ENCODE measurements at regions not wholly inside any gene's neighbourhood (a gene's known extent, or its start where the extent isn't known, plus 50 kb on each side); places are given as distances from the start of the nearest gene placed in this dataset.

- no peak overlapping the region for H3K27ac Mint-ChIP-seq
Measured at GRCh38 chr12:33277376-33277775, 162.2 kb downstream of the SYT10 start.

DNA sequence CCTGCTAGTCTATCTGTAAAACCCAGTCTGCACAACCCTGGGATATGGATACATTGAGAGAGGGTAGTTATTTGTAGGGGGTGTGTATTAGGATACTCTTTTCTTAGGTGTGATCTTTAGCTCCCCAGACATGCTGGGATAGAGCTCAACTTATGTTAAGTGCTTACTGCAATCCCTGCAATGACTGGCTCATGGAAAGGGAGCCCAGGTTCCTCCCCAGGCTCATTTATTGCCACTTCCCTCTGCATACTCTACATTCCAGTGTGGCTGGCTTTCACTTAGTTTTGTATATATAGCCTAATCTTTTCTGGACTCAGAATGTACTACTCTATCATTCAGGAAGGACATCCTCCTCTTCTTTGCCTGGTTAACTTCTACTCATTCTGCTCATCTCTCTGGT, 172.0 kb downstream of the SYT10 start:
- Mint-ChIP-seq H3K4me3 (ENCODE audit: low read depth) (no peak overlapping the region), H3K4me1 (ENCODE audit: low read depth) (peaks cover 3% of the 10 kb centered on the region), H3K36me3 (ENCODE audit: insufficient read depth) (no peaks in the 10 kb centered on the region), H3K27ac (no peak overlapping the region), H3K9me3 (ENCODE audit: low read depth) (no peaks in the 10 kb centered on the region), H3K27me3 (no peaks in the 10 kb centered on the region)
- TF ChIP-seq, protein P1, sequence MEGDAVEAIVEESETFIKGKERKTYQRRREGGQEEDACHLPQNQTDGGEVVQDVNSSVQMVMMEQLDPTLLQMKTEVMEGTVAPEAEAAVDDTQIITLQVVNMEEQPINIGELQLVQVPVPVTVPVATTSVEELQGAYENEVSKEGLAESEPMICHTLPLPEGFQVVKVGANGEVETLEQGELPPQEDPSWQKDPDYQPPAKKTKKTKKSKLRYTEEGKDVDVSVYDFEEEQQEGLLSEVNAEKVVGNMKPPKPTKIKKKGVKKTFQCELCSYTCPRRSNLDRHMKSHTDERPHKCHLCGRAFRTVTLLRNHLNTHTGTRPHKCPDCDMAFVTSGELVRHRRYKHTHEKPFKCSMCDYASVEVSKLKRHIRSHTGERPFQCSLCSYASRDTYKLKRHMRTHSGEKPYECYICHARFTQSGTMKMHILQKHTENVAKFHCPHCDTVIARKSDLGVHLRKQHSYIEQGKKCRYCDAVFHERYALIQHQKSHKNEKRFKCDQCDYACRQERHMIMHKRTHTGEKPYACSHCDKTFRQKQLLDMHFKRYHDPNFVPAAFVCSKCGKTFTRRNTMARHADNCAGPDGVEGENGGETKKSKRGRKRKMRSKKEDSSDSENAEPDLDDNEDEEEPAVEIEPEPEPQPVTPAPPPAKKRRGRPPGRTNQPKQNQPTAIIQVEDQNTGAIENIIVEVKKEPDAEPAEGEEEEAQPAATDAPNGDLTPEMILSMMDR (IDR thresholded peaks at IDR 0.05; ENCODE audit: unreplicated experiment) = no peak
- no peak for DNase-seq (ENCODE audit: low spot score, unreplicated experiment)

More at GRCh38 chr12:33277376-33277775, 162.2 kb downstream of the SYT10 start:
- Mint-ChIP-seq H3K9me3 (ENCODE audit: low read depth) (peaks cover 44% of the 10 kb centered on the region), H3K4me1 (ENCODE audit: low read depth) (no peaks in the 10 kb centered on the region), H3K36me3 (ENCODE audit: insufficient read depth) (no peaks in the 10 kb centered on the region), H3K4me3 (ENCODE audit: low read depth) (no peak overlapping the region), H3K27me3 (no peaks in the 10 kb centered on the region)
- TF ChIP-seq, protein P1 (IDR thresholded peaks at IDR 0.05; ENCODE audit: unreplicated experiment) = no peak
- no peak for DNase-seq (ENCODE audit: low spot score, unreplicated experiment)

- H3K9me3 Mint-ChIP-seq (ENCODE audit: low read depth) = no peaks in the 10 kb centered on the region
- peaks cover 4% of the 10 kb centered on the region for H3K4me1 Mint-ChIP-seq (ENCODE audit: low read depth)
- no peak for DNase-seq (ENCODE audit: low spot score, unreplicated experiment)
Measured at GRCh38 chr12:33265900-33266299, 173.7 kb downstream of the SYT10 start.

GRCh38 chr12:33265033-33265731, 174.4 kb downstream of the SYT10 start:
- H3K27ac Mint-ChIP-seq = no peak overlapping the region
- H3K4me1 Mint-ChIP-seq (ENCODE audit: low read depth) = peaks cover 4% of the 10 kb centered on the region
- TF ChIP-seq, protein P1 (IDR thresholded peaks at IDR 0.05; ENCODE audit: unreplicated experiment) = no peak
- no peak overlapping the region for H3K4me3 Mint-ChIP-seq (ENCODE audit: low read depth)
- no peak for DNase-seq (ENCODE audit: low spot score, unreplicated experiment)
- H3K36me3 Mint-ChIP-seq (ENCODE audit: insufficient read depth) = no peaks in the 10 kb centered on the region
- H3K27me3 Mint-ChIP-seq = no peaks in the 10 kb centered on the region
- H3K9me3 Mint-ChIP-seq (ENCODE audit: low read depth) = no peaks in the 10 kb centered on the region

More at GRCh38 chr12:33265900-33266299, 173.7 kb downstream of the SYT10 start:
- Mint-ChIP-seq H3K27ac (no peak overlapping the region), H3K27me3 (no peaks in the 10 kb centered on the region), H3K36me3 (ENCODE audit: insufficient read depth) (no peaks in the 10 kb centered on the region), H3K4me3 (ENCODE audit: low read depth) (no peak overlapping the region)
- TF ChIP-seq, protein P1 (IDR thresholded peaks at IDR 0.05; ENCODE audit: unreplicated experiment) = no peak

- no peaks in the 10 kb centered on the region for H3K27me3 Mint-ChIP-seq
- TF ChIP-seq, protein P1 (IDR thresholded peaks at IDR 0.05; ENCODE audit: unreplicated experiment) = no peak
- H3K4me1 Mint-ChIP-seq (ENCODE audit: low read depth) = no peaks in the 10 kb centered on the region
- no peaks in the 10 kb centered on the region for H3K36me3 Mint-ChIP-seq (ENCODE audit: insufficient read depth)
- H3K9me3 Mint-ChIP-seq (ENCODE audit: low read depth) = no peaks in the 10 kb centered on the region
- no peak overlapping the region for H3K4me3 Mint-ChIP-seq (ENCODE audit: low read depth)
- no peak overlapping the region for H3K27ac Mint-ChIP-seq
- DNase-seq (ENCODE audit: low spot score, unreplicated experiment) = no peak
Measured at GRCh38 chr12:33253178-33253577, 186.4 kb downstream of the SYT10 start.
